Neural crest cell (in vitro differentiated cells): ENCODE measurements at regions not wholly inside any gene's neighbourhood (a gene's known extent, or its start where the extent isn't known, plus 50 kb on each side); places are given as distances from the start of the nearest gene placed in this dataset.
A peak's percentile ranks its signal among the peaks of the same experiment; 100 is the strongest.

Experiments
- DNase-seq: peaks from one replicate; pipeline ENCODE4 v3.0.0; 2021; ENCODE audit warnings: low read depth, mixed read lengths, low spot score
- H3K27ac Mint-ChIP-seq: one replicate; pipeline ENCODE4 v1.8.0; 2021; ENCODE audit warnings: mild to moderate bottlenecking, mixed read lengths; ENCODE audit not compliant: unreplicated experiment
- H3K27me3 Mint-ChIP-seq: 2 replicates; pipeline ENCODE4 v1.8.0; 2021; ENCODE audit warnings: low read depth, mild to moderate bottlenecking, mixed read lengths
- H3K36me3 Mint-ChIP-seq: 2 replicates; pipeline ENCODE4 v1.8.0; 2021; ENCODE audit warnings: low read depth, mild to moderate bottlenecking, mixed read lengths
- H3K4me1 Mint-ChIP-seq: 2 replicates; pipeline ENCODE4 v1.8.0; 2021; ENCODE audit warnings: mixed read lengths
- H3K4me3 Mint-ChIP-seq: one replicate; pipeline ENCODE4 v1.8.0; 2021; ENCODE audit warnings: mild to moderate bottlenecking, mixed read lengths
- H3K9me3 Mint-ChIP-seq: 2 replicates; pipeline ENCODE4 v1.8.0; 2021; ENCODE audit warnings: mixed read lengths
- TF ChIP-seq, protein P1 (sequence below): fragments of 200-600 bp; sonication (generic); conservative IDR thresholded peaks from 2 replicates; pipeline ENCODE4 v1.5.0; 2021; ENCODE audit warnings: antibody characterized with exemption, mild to moderate bottlenecking

DNA sequence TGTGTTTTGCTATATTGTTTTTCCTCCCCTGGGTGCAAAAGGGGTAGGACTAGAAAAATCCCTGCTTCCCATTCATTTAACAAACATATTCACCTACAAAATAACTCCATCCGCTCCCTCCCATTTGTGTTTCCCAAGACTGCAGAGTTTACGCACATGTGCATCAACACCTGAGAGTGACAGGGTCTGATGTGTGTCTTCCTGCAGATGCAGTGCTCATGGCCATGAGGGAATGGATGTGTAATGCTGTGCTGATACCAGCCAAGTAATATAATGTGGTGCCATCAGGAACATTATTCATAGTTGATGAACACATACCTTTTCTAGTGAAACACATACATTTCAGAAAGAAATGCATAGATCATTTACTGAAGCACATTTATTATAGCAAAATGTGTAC is 83.2 kb downstream of the CXXC4 start:
- H3K9me3 Mint-ChIP-seq = no peaks in the 10 kb centered on the region
- H3K4me3 Mint-ChIP-seq = no peak overlapping the region
- TF ChIP-seq, protein P1, sequence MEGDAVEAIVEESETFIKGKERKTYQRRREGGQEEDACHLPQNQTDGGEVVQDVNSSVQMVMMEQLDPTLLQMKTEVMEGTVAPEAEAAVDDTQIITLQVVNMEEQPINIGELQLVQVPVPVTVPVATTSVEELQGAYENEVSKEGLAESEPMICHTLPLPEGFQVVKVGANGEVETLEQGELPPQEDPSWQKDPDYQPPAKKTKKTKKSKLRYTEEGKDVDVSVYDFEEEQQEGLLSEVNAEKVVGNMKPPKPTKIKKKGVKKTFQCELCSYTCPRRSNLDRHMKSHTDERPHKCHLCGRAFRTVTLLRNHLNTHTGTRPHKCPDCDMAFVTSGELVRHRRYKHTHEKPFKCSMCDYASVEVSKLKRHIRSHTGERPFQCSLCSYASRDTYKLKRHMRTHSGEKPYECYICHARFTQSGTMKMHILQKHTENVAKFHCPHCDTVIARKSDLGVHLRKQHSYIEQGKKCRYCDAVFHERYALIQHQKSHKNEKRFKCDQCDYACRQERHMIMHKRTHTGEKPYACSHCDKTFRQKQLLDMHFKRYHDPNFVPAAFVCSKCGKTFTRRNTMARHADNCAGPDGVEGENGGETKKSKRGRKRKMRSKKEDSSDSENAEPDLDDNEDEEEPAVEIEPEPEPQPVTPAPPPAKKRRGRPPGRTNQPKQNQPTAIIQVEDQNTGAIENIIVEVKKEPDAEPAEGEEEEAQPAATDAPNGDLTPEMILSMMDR = no peak
- no peaks in the 10 kb centered on the region for H3K36me3 Mint-ChIP-seq
- DNase-seq = no peak
- H3K27ac Mint-ChIP-seq = no peak overlapping the region
- H3K4me1 Mint-ChIP-seq = peaks cover 27% of the 10 kb centered on the region
- H3K27me3 Mint-ChIP-seq = no peaks in the 10 kb centered on the region

DNA sequence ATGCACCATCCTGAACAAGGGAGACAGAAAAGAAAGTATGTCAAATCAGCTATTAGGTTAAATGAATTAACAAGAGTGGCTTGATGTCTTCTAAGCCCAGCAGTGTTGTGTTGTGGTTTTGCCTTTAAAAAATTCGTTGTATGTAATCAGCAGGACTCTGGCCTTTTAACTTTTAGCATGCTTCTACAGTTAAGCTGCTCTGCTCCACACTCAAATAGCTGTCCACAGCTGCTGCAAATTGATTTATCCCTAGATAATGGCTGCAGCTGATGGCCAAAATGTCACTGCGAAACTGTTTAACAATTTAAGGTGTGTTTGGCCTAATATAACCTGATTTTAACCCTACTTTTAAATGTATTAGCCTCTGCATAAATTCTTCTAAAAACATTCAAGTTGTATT is 85.8 kb downstream of the CXXC4 start:
- H3K4me3 Mint-ChIP-seq = no peak overlapping the region
- no peaks in the 10 kb centered on the region for H3K27me3 Mint-ChIP-seq
- DNase-seq = no peak
- TF ChIP-seq, protein P1 = no peak
- no peaks in the 10 kb centered on the region for H3K36me3 Mint-ChIP-seq
- H3K4me1 Mint-ChIP-seq = peaks cover 23% of the 10 kb centered on the region
- H3K9me3 Mint-ChIP-seq = no peaks in the 10 kb centered on the region
- H3K27ac Mint-ChIP-seq = no peak overlapping the region

DNA sequence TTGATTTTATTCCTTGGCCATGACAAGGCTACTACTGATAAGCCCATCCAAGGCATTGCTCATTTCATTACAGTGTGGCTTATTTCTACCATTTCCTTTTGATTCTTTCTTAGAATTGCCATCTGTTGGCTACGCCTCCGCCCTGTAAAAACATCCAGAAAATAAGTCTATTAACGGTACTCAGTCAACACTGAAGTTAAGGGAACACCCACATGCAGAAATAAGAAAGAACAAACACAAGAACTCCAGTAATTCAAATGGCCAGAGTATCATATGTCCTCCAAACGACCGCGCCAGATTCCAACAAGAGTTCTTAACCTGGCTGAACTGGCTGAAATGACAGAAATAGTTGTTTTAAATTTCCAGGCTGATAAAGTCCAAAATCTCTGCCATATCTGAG is 90.3 kb downstream of the CXXC4 start:
- TF ChIP-seq, protein P1 = no peak
- no peak overlapping the region for H3K27ac Mint-ChIP-seq
- H3K36me3 Mint-ChIP-seq = no peaks in the 10 kb centered on the region
- H3K4me3 Mint-ChIP-seq = no peak overlapping the region
- H3K4me1 Mint-ChIP-seq = peaks cover 7% of the 10 kb centered on the region
- DNase-seq = no peak
- no peaks in the 10 kb centered on the region for H3K27me3 Mint-ChIP-seq
- peaks cover 6% of the 10 kb centered on the region for H3K9me3 Mint-ChIP-seq

DNA sequence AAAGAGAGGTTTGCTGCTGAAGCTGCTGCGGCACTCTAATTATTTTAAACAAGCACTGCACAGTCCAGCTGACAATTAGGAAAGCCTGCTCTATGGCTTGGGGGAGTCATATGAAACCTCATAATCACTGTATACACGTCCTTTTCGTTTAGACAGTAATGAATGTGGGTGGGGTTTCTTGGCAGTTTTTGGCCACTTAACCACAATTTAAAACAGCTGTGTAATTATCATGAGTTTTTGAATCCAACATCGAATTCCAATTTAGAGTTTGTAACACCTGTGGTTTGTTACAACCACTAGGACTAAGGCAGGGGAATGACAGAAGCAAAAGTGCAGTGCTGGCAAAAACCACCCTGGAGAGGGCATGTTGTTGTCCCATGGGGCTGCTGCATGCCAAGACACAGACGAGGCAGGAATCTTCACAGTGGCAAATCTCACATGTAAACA is 99.5 kb downstream of the CXXC4 start:
- TF ChIP-seq, protein P1 = no peak
- Mint-ChIP-seq H3K27me3 (no peaks in the 10 kb centered on the region), H3K9me3 (no peaks in the 10 kb centered on the region), H3K36me3 (no peaks in the 10 kb centered on the region), H3K4me1 (peaks cover 18% of the 10 kb centered on the region), H3K27ac (no peak overlapping the region), H3K4me3 (no peak overlapping the region)
- DNase-seq = no peak

DNA sequence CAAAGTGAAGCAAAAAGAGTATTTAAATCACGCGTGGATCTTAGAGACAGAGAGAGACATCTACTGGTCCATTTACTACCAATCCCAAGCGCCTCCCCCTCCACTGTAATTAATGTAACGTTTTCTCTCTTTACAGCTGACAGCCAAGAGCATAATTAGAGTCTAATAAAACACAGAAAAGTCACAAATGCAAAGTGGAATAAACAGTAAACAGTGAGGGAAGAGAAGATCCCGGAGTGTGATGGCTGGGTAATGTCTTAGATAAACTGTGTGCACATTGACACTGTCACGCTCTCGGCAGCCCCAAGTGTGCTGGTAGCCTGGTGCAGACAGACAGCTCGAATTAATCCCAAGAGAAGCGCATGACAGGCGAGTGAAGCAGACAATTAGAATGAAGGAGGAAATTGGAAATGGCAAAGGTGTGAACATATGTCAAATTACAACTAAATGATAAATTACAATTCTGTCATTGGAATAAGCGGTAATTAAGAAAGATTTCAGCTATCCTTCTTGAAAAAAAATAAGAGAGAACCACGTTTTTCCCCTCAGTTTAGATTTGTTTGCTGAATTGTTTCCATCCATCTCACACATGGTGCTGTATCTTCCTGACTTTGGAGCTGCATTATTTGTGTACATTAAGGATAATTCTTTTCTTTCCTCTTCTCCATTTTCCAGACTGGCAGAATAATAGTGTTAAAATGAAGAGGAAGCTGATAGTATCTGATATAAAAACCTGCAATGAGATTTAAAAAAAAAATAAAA is 100.1 kb downstream of the CXXC4 start:
- peaks cover 18% of the 10 kb centered on the region for H3K4me1 Mint-ChIP-seq
- no peak overlapping the region for H3K27ac Mint-ChIP-seq
- no peak for DNase-seq
- TF ChIP-seq, protein P1 = no peak
- H3K36me3 Mint-ChIP-seq = no peaks in the 10 kb centered on the region
- H3K4me3 Mint-ChIP-seq = peak overlapping the region; percentile 2
- no peaks in the 10 kb centered on the region for H3K27me3 Mint-ChIP-seq
- H3K9me3 Mint-ChIP-seq = no peaks in the 10 kb centered on the region
